ENCODE measurements at regions not wholly inside any gene's neighbourhood (a gene's known extent, or its start where the extent isn't known, plus 50 kb on each side); places are given as distances from the start of the nearest gene placed in this dataset.

- Histone ChIP-seq H3K36me3 (ENCODE audit: insufficient read depth, low read length) (no peaks in the 10 kb centered on the region), H3K9ac (ENCODE audit: low read depth, low read length) (no peak overlapping the region), H3K27ac (ENCODE audit: low read depth, low read length) (no peak overlapping the region), H3K4me1 (ENCODE audit: insufficient read depth, low read length) (peaks cover 4% of the 10 kb centered on the region; the same call in 1 of the 2 replicates), H3K4me3 (ENCODE audit: low read length) (no peak overlapping the region), H3K9me3 (ENCODE audit: insufficient read depth, low read depth, low read length) (no peaks in the 10 kb centered on the region), H3K27me3 (ENCODE audit: insufficient read depth, low read length) (no peaks in the 10 kb centered on the region)
- 96% methylated on average over 6 of the region's 6 CpGs for WGBS
These were observed 209.3 kb downstream of the HAUS1 start for GRCh38 chr18:46313521-46313920.

- H3K4me3 ChIP-seq (ENCODE audit: low read length): no peak overlapping the region
- no peak overlapping the region for H3K27ac ChIP-seq (ENCODE audit: low read depth, low read length)
- WGBS: 92% methylated on average over 7 of the region's 7 CpGs
- peaks cover 4% of the 10 kb centered on the region; the same call in 1 of the 2 replicates for H3K4me1 ChIP-seq (ENCODE audit: insufficient read depth, low read length)
- H3K36me3 ChIP-seq (ENCODE audit: insufficient read depth, low read length): no peaks in the 10 kb centered on the region
- H3K27me3 ChIP-seq (ENCODE audit: insufficient read depth, low read length): no peaks in the 10 kb centered on the region
- no peaks in the 10 kb centered on the region for H3K9me3 ChIP-seq (ENCODE audit: insufficient read depth, low read depth, low read length)
- no peak overlapping the region for H3K9ac ChIP-seq (ENCODE audit: low read depth, low read length)
These were observed 209.8 kb downstream of the HAUS1 start for GRCh38 chr18:46314011-46314410.

- Histone ChIP-seq H3K27ac (ENCODE audit: low read depth, low read length) (no peak overlapping the region), H3K27me3 (ENCODE audit: insufficient read depth, low read length) (no peaks in the 10 kb centered on the region), H3K36me3 (ENCODE audit: insufficient read depth, low read length) (no peaks in the 10 kb centered on the region), H3K9ac (ENCODE audit: low read depth, low read length) (no peak overlapping the region), H3K9me3 (ENCODE audit: insufficient read depth, low read depth, low read length) (no peaks in the 10 kb centered on the region), H3K4me1 (ENCODE audit: insufficient read depth, low read length) (peaks cover 4% of the 10 kb centered on the region; the same call in 1 of the 2 replicates), H3K4me3 (ENCODE audit: low read length) (no peak overlapping the region)
- WGBS: 98% methylated on average over 2 of the region's 2 CpGs
These were observed 211.0 kb downstream of the HAUS1 start for GRCh38 chr18:46315161-46315560.

- H3K9ac ChIP-seq (ENCODE audit: low read depth, low read length): no peak overlapping the region
- H3K4me3 ChIP-seq (ENCODE audit: low read length): no peak overlapping the region
- no peak overlapping the region for H3K27ac ChIP-seq (ENCODE audit: low read depth, low read length)
- no peaks in the 10 kb centered on the region for H3K9me3 ChIP-seq (ENCODE audit: insufficient read depth, low read depth, low read length)
- H3K4me1 ChIP-seq (ENCODE audit: insufficient read depth, low read length): peaks cover 17% of the 10 kb centered on the region
- WGBS: 91% methylated on average over 5 of the region's 5 CpGs
- no peaks in the 10 kb centered on the region for H3K27me3 ChIP-seq (ENCODE audit: insufficient read depth, low read length)
- no peaks in the 10 kb centered on the region for H3K36me3 ChIP-seq (ENCODE audit: insufficient read depth, low read length)
These were observed 214.2 kb downstream of the HAUS1 start for GRCh38 chr18:46318356-46318755.

GRCh38 chr18:46319783-46320182 lies 215.6 kb downstream of the HAUS1 start:
- Histone ChIP-seq H3K27ac (ENCODE audit: low read depth, low read length) (no peak overlapping the region), H3K27me3 (ENCODE audit: insufficient read depth, low read length) (no peaks in the 10 kb centered on the region), H3K9me3 (ENCODE audit: insufficient read depth, low read depth, low read length) (no peaks in the 10 kb centered on the region), H3K4me3 (ENCODE audit: low read length) (no peak overlapping the region), H3K4me1 (ENCODE audit: insufficient read depth, low read length) (peaks cover 21% of the 10 kb centered on the region), H3K36me3 (ENCODE audit: insufficient read depth, low read length) (no peaks in the 10 kb centered on the region), H3K9ac (ENCODE audit: low read depth, low read length) (no peak overlapping the region)
- WGBS: 87% methylated on average over 1 of the region's 1 CpG

- 100% methylated on average over 4 of the region's 4 CpGs for WGBS
- Histone ChIP-seq H3K9me3 (ENCODE audit: insufficient read depth, low read depth, low read length) (no peaks in the 10 kb centered on the region), H3K36me3 (ENCODE audit: insufficient read depth, low read length) (no peaks in the 10 kb centered on the region), H3K9ac (ENCODE audit: low read depth, low read length) (no peak overlapping the region), H3K27ac (ENCODE audit: low read depth, low read length) (no peak overlapping the region), H3K4me1 (ENCODE audit: insufficient read depth, low read length) (peaks cover 21% of the 10 kb centered on the region), H3K4me3 (ENCODE audit: low read length) (no peak overlapping the region), H3K27me3 (ENCODE audit: insufficient read depth, low read length) (no peaks in the 10 kb centered on the region)
These were observed 216.1 kb downstream of the HAUS1 start for GRCh38 chr18:46320297-46320696.

- H3K36me3 ChIP-seq (ENCODE audit: insufficient read depth, low read length): no peaks in the 10 kb centered on the region
These were observed 216.9 kb downstream of the HAUS1 start for GRCh38 chr18:46320928-46321711.

GRCh38 chr18:46321955-46322354 lies 217.8 kb downstream of the HAUS1 start:
- no peaks in the 10 kb centered on the region for H3K36me3 ChIP-seq (ENCODE audit: insufficient read depth, low read length)
- peaks cover 21% of the 10 kb centered on the region for H3K4me1 ChIP-seq (ENCODE audit: insufficient read depth, low read length)
- no peak overlapping the region for H3K27ac ChIP-seq (ENCODE audit: low read depth, low read length)
- no peaks in the 10 kb centered on the region for H3K27me3 ChIP-seq (ENCODE audit: insufficient read depth, low read length)
- H3K9ac ChIP-seq (ENCODE audit: low read depth, low read length): no peak overlapping the region
- WGBS: 35% methylated on average over 5 of the region's 5 CpGs
- H3K9me3 ChIP-seq (ENCODE audit: insufficient read depth, low read depth, low read length): no peaks in the 10 kb centered on the region
- no peak overlapping the region for H3K4me3 ChIP-seq (ENCODE audit: low read length)

More at GRCh38 chr18:46320928-46321711, 216.9 kb downstream of the HAUS1 start:
- Histone ChIP-seq H3K27me3 (ENCODE audit: insufficient read depth, low read length) (no peaks in the 10 kb centered on the region), H3K4me1 (ENCODE audit: insufficient read depth, low read length) (peaks cover 21% of the 10 kb centered on the region), H3K27ac (ENCODE audit: low read depth, low read length) (no peak overlapping the region), H3K4me3 (ENCODE audit: low read length) (no peak overlapping the region), H3K9ac (ENCODE audit: low read depth, low read length) (no peak overlapping the region), H3K9me3 (ENCODE audit: insufficient read depth, low read depth, low read length) (no peaks in the 10 kb centered on the region)
- 93% methylated on average over 3 of the region's 3 CpGs for WGBS

- Histone ChIP-seq H3K4me1 (ENCODE audit: insufficient read depth, low read length) (peaks cover 21% of the 10 kb centered on the region), H3K36me3 (ENCODE audit: insufficient read depth, low read length) (no peaks in the 10 kb centered on the region), H3K9ac (ENCODE audit: low read depth, low read length) (no peak overlapping the region), H3K27me3 (ENCODE audit: insufficient read depth, low read length) (no peaks in the 10 kb centered on the region), H3K9me3 (ENCODE audit: insufficient read depth, low read depth, low read length) (no peaks in the 10 kb centered on the region), H3K4me3 (ENCODE audit: low read length) (no peak overlapping the region), H3K27ac (ENCODE audit: low read depth, low read length) (no peak overlapping the region)
- WGBS: 68% methylated on average over 13 of the region's 13 CpGs
These were observed 218.3 kb downstream of the HAUS1 start for GRCh38 chr18:46322411-46322891.

GRCh38 chr18:46322941-46323340 lies 218.8 kb downstream of the HAUS1 start:
- Histone ChIP-seq H3K4me3 (ENCODE audit: low read length) (no peak overlapping the region), H3K36me3 (ENCODE audit: insufficient read depth, low read length) (no peaks in the 10 kb centered on the region), H3K9me3 (ENCODE audit: insufficient read depth, low read depth, low read length) (no peaks in the 10 kb centered on the region), H3K27ac (ENCODE audit: low read depth, low read length) (no peak overlapping the region), H3K4me1 (ENCODE audit: insufficient read depth, low read length) (peaks cover 21% of the 10 kb centered on the region), H3K27me3 (ENCODE audit: insufficient read depth, low read length) (no peaks in the 10 kb centered on the region), H3K9ac (ENCODE audit: low read depth, low read length) (no peak overlapping the region)
- WGBS: 83% methylated on average over 7 of the region's 7 CpGs

- H3K4me3 ChIP-seq (ENCODE audit: low read length): no peak overlapping the region
- H3K27me3 ChIP-seq (ENCODE audit: insufficient read depth, low read length): no peaks in the 10 kb centered on the region
- no peaks in the 10 kb centered on the region for H3K36me3 ChIP-seq (ENCODE audit: insufficient read depth, low read length)
- H3K9me3 ChIP-seq (ENCODE audit: insufficient read depth, low read depth, low read length): no peaks in the 10 kb centered on the region
- no peak overlapping the region for H3K27ac ChIP-seq (ENCODE audit: low read depth, low read length)
- peaks cover 21% of the 10 kb centered on the region for H3K4me1 ChIP-seq (ENCODE audit: insufficient read depth, low read length)
- no peak overlapping the region for H3K9ac ChIP-seq (ENCODE audit: low read depth, low read length)
- WGBS: 91% methylated on average over 4 of the region's 4 CpGs
These were observed 220.1 kb downstream of the HAUS1 start for GRCh38 chr18:46324087-46324955.

Data from HUES64 (cell line).